LNCAP (cell line): ENCODE measurements at regions not wholly inside any gene's neighbourhood (a gene's known extent, or its start where the extent isn't known, plus 50 kb on each side); places are given as distances from the start of the nearest gene placed in this dataset.
A peak's percentile ranks its signal among the peaks of the same experiment; 100 is the strongest.

Experiments used
- TF ChIP-seq, protein P1 (sequence below): fragments of 450-650 bp; IDR thresholded peaks from 2 replicates; pipeline ENCODE4 v1.5.1; 2017; ENCODE audit warnings: mild to moderate bottlenecking

GRCh38 chr18:43422518-43422917 lies 145.2 kb upstream of the SYT4 start:
- TF ChIP-seq, protein P1, sequence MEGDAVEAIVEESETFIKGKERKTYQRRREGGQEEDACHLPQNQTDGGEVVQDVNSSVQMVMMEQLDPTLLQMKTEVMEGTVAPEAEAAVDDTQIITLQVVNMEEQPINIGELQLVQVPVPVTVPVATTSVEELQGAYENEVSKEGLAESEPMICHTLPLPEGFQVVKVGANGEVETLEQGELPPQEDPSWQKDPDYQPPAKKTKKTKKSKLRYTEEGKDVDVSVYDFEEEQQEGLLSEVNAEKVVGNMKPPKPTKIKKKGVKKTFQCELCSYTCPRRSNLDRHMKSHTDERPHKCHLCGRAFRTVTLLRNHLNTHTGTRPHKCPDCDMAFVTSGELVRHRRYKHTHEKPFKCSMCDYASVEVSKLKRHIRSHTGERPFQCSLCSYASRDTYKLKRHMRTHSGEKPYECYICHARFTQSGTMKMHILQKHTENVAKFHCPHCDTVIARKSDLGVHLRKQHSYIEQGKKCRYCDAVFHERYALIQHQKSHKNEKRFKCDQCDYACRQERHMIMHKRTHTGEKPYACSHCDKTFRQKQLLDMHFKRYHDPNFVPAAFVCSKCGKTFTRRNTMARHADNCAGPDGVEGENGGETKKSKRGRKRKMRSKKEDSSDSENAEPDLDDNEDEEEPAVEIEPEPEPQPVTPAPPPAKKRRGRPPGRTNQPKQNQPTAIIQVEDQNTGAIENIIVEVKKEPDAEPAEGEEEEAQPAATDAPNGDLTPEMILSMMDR: peak; percentile 50; the same call in 1 of the 2 replicates

DNA sequence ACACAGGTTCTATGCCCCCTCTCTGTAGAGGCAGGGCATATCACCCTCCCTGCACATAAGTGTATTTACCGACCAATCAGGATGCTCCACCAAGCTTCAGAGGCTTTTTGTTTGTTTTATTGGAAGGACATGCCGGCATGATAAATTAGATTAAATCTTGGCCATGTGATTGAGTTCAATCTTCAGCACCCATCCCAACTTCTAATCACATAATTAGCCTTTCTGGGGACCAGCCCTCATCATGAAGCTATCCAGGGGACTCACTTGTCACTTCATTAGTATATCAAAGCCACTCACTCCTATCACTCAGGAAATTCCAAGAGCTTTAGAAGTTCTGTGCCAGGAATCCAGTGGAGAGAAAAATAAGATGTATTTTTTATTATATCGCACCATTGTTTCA lies 158.6 kb upstream of the SYT4 start:
- TF ChIP-seq, protein P1: no peak

- TF ChIP-seq, protein P1: no peak
These were observed 164.8 kb upstream of the SYT4 start for GRCh38 chr18:43442131-43442530.

DNA sequence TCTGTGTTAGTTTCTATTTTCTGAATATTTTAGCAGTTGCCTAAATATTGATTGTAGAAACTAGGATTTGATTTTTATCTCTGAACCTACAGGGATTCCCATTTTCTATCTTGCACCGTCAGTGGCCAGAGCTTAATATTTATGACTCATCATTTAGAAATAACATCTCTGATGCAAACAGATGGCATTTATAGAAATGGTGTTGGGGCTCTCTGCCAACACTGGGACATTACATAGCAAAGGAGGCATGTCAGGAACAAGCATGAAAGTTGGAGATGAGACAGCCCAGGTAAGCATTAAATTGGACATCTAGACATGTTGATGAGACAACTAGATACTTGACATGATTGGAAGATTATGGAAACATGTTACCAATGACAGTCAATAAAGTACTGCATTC lies 165.3 kb upstream of the SYT4 start:
- TF ChIP-seq, protein P1: no peak

GRCh38 chr18:43465483-43465882 lies 188.2 kb upstream of the SYT4 start:
- TF ChIP-seq, protein P1: no peak

DNA sequence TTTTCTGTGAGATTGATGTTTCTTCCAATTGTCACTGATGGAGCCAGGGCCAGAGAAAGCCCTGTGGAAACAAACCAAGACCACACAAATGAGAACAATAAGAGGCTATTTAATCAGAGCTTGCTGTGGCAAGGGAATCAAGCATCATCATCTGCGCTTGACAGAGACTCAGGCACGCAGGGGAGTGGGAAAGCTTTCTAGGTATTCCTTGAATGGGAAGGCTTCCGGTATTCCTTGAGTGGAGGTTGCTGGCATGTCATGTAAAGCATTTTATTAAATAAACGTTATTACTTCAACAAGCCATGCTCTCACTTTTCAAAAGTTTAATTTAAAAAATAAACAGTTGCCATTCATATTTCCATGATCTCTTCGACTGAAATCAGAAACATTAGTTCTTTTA lies 194.6 kb upstream of the SYT4 start:
- TF ChIP-seq, protein P1: no peak

- TF ChIP-seq, protein P1: no peak
These were observed 203.8 kb upstream of the SYT4 start for GRCh38 chr18:43481069-43481468.

GRCh38 chr18:43482136-43482535 lies 204.8 kb upstream of the SYT4 start:
- TF ChIP-seq, protein P1: no peak
